ENCODE measurements at regions not wholly inside any gene's neighbourhood (a gene's known extent, or its start where the extent isn't known, plus 50 kb on each side); places are given as distances from the start of the nearest gene placed in this dataset.

DNA sequence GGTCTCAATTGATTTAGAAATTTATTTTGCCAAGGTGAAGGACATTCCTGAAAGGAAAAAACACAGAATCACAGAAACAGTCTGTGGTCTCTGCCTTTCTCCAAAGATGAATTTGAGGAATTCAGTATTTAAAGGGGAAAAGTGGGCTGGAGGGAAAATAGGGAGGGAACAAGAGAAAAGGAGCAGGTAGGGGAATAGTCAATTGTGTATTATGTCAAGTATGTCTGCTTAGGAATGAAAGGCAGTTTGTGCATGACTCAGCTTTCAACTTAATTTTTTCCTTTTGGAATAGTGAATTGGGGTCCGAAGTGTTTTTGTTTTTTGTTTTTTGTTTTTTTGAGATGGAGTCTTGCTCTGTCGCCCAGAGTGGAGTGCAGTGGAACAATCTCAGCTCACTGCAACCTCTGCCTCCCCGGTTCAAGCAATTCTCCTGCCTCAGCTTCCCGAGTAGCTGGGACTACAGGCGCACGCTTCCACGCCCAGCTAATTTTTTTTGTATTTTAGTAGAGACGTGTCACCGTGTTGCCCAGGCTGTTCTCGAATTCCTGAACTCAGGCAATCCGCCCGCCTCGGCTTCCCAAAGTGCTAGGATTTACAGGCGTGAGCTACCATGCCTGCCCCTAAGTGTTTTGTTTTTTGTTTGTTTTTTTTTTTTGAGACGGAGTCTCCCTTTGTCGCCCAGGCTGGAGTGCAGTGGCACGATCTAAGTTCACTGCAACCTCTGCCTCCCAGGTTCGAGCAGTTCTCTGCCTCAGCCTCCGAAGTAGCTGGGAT is 74.1 kb upstream of the MAP4 start:
- TF ChIP-seq, protein P1, sequence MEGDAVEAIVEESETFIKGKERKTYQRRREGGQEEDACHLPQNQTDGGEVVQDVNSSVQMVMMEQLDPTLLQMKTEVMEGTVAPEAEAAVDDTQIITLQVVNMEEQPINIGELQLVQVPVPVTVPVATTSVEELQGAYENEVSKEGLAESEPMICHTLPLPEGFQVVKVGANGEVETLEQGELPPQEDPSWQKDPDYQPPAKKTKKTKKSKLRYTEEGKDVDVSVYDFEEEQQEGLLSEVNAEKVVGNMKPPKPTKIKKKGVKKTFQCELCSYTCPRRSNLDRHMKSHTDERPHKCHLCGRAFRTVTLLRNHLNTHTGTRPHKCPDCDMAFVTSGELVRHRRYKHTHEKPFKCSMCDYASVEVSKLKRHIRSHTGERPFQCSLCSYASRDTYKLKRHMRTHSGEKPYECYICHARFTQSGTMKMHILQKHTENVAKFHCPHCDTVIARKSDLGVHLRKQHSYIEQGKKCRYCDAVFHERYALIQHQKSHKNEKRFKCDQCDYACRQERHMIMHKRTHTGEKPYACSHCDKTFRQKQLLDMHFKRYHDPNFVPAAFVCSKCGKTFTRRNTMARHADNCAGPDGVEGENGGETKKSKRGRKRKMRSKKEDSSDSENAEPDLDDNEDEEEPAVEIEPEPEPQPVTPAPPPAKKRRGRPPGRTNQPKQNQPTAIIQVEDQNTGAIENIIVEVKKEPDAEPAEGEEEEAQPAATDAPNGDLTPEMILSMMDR (IDR thresholded peaks at IDR 0.05; ENCODE audit: insufficient read depth, low read length): no peak
- TF ChIP-seq GABPA (IDR thresholded peaks at IDR 0.05; ENCODE audit: low read depth) (no peak), POLR2AphosphoS5 (IDR thresholded peaks at IDR 0.05; ENCODE audit: low read depth) (no peak), SPI1 (IDR thresholded peaks at IDR 0.05; ENCODE audit: borderline replicate concordance, low read depth) (no peak)
- TF ChIP-seq, protein P2, sequence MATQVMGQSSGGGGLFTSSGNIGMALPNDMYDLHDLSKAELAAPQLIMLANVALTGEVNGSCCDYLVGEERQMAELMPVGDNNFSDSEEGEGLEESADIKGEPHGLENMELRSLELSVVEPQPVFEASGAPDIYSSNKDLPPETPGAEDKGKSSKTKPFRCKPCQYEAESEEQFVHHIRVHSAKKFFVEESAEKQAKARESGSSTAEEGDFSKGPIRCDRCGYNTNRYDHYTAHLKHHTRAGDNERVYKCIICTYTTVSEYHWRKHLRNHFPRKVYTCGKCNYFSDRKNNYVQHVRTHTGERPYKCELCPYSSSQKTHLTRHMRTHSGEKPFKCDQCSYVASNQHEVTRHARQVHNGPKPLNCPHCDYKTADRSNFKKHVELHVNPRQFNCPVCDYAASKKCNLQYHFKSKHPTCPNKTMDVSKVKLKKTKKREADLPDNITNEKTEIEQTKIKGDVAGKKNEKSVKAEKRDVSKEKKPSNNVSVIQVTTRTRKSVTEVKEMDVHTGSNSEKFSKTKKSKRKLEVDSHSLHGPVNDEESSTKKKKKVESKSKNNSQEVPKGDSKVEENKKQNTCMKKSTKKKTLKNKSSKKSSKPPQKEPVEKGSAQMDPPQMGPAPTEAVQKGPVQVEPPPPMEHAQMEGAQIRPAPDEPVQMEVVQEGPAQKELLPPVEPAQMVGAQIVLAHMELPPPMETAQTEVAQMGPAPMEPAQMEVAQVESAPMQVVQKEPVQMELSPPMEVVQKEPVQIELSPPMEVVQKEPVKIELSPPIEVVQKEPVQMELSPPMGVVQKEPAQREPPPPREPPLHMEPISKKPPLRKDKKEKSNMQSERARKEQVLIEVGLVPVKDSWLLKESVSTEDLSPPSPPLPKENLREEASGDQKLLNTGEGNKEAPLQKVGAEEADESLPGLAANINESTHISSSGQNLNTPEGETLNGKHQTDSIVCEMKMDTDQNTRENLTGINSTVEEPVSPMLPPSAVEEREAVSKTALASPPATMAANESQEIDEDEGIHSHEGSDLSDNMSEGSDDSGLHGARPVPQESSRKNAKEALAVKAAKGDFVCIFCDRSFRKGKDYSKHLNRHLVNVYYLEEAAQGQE (IDR thresholded peaks at IDR 0.05; ENCODE audit: insufficient replicate concordance, low read depth): no peak
